Stimulated activated CD4-positive, alpha-beta T cell treated with anti-CD3 and anti-CD28 coated beads, TNF-alpha, amount 100 ng/mL, for 48 hours (primary cell): ENCODE measurements at regions not wholly inside any gene's neighbourhood (a gene's known extent, or its start where the extent isn't known, plus 50 kb on each side); places are given as distances from the start of the nearest gene placed in this dataset.

ENCODE experiments used
- DNase-seq, 3 donors: peaks; one replicate each; pipeline ENCODE4 v3.0.0-alpha.2; 2020; ENCODE audit warnings: low read depth in 3 of 3

GRCh38 chr9:126556560-126557250 is 57.0 kb upstream of the LMX1B start:
- no peak for DNase-seq

DNA sequence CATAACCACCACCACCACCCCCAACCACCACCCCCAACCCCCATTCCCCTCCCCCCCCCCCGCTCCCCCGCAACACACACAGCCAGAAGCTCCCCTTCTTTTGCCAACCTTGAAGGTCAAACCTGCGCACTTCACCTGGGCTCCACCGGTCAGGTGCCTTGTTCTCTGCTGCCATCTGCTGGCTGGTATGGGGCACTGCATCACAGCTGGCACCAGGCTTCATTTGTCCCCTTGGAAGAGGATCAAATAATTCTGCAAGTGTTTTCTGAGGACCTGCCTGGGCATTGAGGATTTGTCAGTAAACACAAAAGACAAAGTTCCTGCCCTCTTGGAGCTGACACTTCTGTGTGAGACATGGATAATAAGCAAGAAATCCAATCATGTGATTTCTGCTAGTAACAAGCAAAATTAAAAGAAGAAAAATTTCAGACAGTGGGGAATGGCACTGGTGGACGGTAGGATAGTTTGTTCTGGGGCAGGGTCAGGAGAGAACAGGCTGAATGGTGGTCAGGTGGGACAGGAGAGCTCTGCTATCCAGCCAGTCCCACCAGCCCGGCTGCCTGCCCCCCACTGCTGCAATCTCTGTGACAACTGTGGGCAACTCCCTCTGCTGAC is 55.6 kb upstream of the LMX1B start:
- DNase-seq: peak; percentile 34 to 58 (median 51)

GRCh38 chr9:126559296-126559695 is 54.4 kb upstream of the LMX1B start:
- DNase-seq: no peak

DNA sequence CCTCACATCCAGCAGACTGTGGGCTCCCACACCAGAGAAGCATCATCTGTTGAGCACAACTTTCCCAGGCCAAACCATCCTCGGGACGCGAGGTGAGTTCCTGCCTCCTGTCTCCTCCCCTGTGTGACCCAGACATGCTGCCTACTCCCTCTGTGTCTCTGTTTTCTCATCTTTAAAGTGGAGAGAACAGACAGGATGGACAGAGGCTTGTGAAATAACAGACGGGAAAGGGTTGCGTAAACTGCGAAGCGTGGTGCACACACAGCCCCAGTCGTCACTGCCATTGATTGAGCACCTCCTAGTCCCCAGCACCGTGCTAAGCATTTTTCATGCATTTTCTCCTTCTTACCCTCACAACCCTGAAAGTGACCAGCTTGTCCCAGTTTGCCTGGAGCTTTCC is 52.1 kb upstream of the LMX1B start:
- DNase-seq: no peak

GRCh38 chr9:126563556-126563955 is 50.2 kb upstream of the LMX1B start:
- DNase-seq: no peak
